Parathyroid adenoma (tissue), 2 donors: ENCODE measurements at regions not wholly inside any gene's neighbourhood (a gene's known extent, or its start where the extent isn't known, plus 50 kb on each side); places are given as distances from the start of the nearest gene placed in this dataset.
"Not testable (repeated sequence)": the region's sequence is repeated elsewhere in the genome, so short reads cannot be mapped to it uniquely, and the experiment has no call there.

Experiments
- H2AFZ ChIP-seq: fragments of 300-600 bp; sonication (generic); one replicate; pipeline ENCODE4 v1.7.0; 2017; ENCODE audit warnings: antibody characterized with exemption, mild to moderate bottlenecking
- H3K27ac ChIP-seq: fragments of 300-600 bp; sonication (generic); one replicate; pipeline ENCODE4 v1.7.0; 2017
- H3K27me3 ChIP-seq: fragments of 300-600 bp; sonication (generic); one replicate; pipeline ENCODE4 v1.7.0; 2017; ENCODE audit warnings: low read length; ENCODE audit not compliant: control insufficient read depth, insufficient read depth
- H3K36me3 ChIP-seq: fragments of 300-600 bp; sonication (generic); one replicate; pipeline ENCODE4 v1.7.0; 2017; ENCODE audit warnings: low read length; ENCODE audit not compliant: control insufficient read depth, insufficient read depth
- H3K4me1 ChIP-seq: fragments of 300-600 bp; sonication (generic); one replicate; pipeline ENCODE4 v1.7.0; 2017; ENCODE audit warnings: control low read depth
- H3K4me2 ChIP-seq: fragments of 300-600 bp; sonication (generic); one replicate; pipeline ENCODE4 v1.7.0; 2017; ENCODE audit warnings: low read length
- H3K4me3 ChIP-seq: fragments of 300-600 bp; sonication (generic); one replicate; pipeline ENCODE4 v1.7.0; 2017; ENCODE audit warnings: low read depth, low read length
- H3K79me2 ChIP-seq: fragments of 300-600 bp; sonication (generic); one replicate; pipeline ENCODE4 v1.7.0; 2017; ENCODE audit warnings: control low read depth
- H3K9ac ChIP-seq: fragments of 300-600 bp; sonication (generic); one replicate; pipeline ENCODE4 v1.7.0; 2017; ENCODE audit warnings: mild to moderate bottlenecking
- H3K9me3 ChIP-seq: fragments of 300-600 bp; sonication (generic); one replicate; pipeline ENCODE4 v1.7.0; 2017; ENCODE audit warnings: low read length; ENCODE audit not compliant: control insufficient read depth
- CTCF ChIP-seq: fragments of 300-600 bp; sonication (generic); IDR thresholded peaks from one replicate; pipeline ENCODE4 v1.7.0; 2017; ENCODE audit warnings: antibody characterized with exemption, mild to moderate bottlenecking
- donor health status: primary hyperparathyroidism.

- Histone ChIP-seq H3K4me3 (no peak overlapping the region), H3K27me3 (no peaks in the 10 kb centered on the region), H3K79me2 (no peaks in the 10 kb centered on the region), H3K27ac (no peak overlapping the region), H3K9ac (no peak overlapping the region), H3K4me2 (no peak overlapping the region), H3K36me3 (no peaks in the 10 kb centered on the region), H3K9me3 (no peaks in the 10 kb centered on the region), H3K4me1 (no peaks in the 10 kb centered on the region), H2AFZ (no peak overlapping the region)
- no peak for TF ChIP-seq CTCF
Measured at GRCh38 chr13:22960827-22961226, 220.0 kb upstream of the SGCG start.

- H3K27me3 ChIP-seq, H3K27ac ChIP-seq, H3K4me3 ChIP-seq, H3K9me3 ChIP-seq, H3K4me2 ChIP-seq, H3K4me1 ChIP-seq, H3K9ac ChIP-seq, H3K79me2 ChIP-seq, H2AFZ ChIP-seq, H3K36me3 ChIP-seq: not testable (repeated sequence)
Measured at GRCh38 chr13:22961342-22961741, 219.4 kb upstream of the SGCG start.

GRCh38 chr13:22961835-22962537 lies 218.8 kb upstream of the SGCG start:
- Histone ChIP-seq H3K9ac (no peak overlapping the region), H3K36me3 (no peaks in the 10 kb centered on the region), H2AFZ (no peak overlapping the region), H3K4me1 (no peaks in the 10 kb centered on the region), H3K9me3 (no peaks in the 10 kb centered on the region), H3K27ac (no peak overlapping the region), H3K4me2 (no peak overlapping the region), H3K4me3 (no peak overlapping the region), H3K79me2 (no peaks in the 10 kb centered on the region), H3K27me3 (no peaks in the 10 kb centered on the region)
- no peak for TF ChIP-seq CTCF

GRCh38 chr13:22963384-22964053 lies 217.3 kb upstream of the SGCG start:
- H3K36me3 ChIP-seq, H3K4me3 ChIP-seq, H2AFZ ChIP-seq, H3K4me1 ChIP-seq, H3K79me2 ChIP-seq, H3K9ac ChIP-seq, H3K4me2 ChIP-seq, H3K27me3 ChIP-seq, H3K27ac ChIP-seq, H3K9me3 ChIP-seq: not testable (repeated sequence)

GRCh38 chr13:22964245-22964966 lies 216.4 kb upstream of the SGCG start:
- no peak overlapping the region for H3K27ac ChIP-seq
- H3K4me1 ChIP-seq = no peaks in the 10 kb centered on the region
- no peaks in the 10 kb centered on the region for H3K79me2 ChIP-seq
- no peak overlapping the region for H3K4me2 ChIP-seq
- TF ChIP-seq CTCF = no peak
- no peak overlapping the region for H3K9ac ChIP-seq
- no peak overlapping the region for H3K4me3 ChIP-seq
- no peak overlapping the region for H2AFZ ChIP-seq
- no peaks in the 10 kb centered on the region for H3K27me3 ChIP-seq
- no peaks in the 10 kb centered on the region for H3K9me3 ChIP-seq
- no peaks in the 10 kb centered on the region for H3K36me3 ChIP-seq

GRCh38 chr13:22965011-22965857 lies 215.5 kb upstream of the SGCG start:
- H3K36me3 ChIP-seq, H3K27ac ChIP-seq, H3K79me2 ChIP-seq, H3K9me3 ChIP-seq, H3K4me3 ChIP-seq, H3K9ac ChIP-seq, H3K4me2 ChIP-seq, H3K27me3 ChIP-seq, H2AFZ ChIP-seq, H3K4me1 ChIP-seq: not testable (repeated sequence)

GRCh38 chr13:22965858-22966239 lies 214.9 kb upstream of the SGCG start:
- not testable (repeated sequence) for H3K79me2 ChIP-seq, H2AFZ ChIP-seq, H3K36me3 ChIP-seq, H3K4me1 ChIP-seq, H3K9me3 ChIP-seq, H3K4me2 ChIP-seq, H3K4me3 ChIP-seq, H3K9ac ChIP-seq, H3K27ac ChIP-seq, H3K27me3 ChIP-seq

GRCh38 chr13:22966753-22967152 lies 214.0 kb upstream of the SGCG start:
- not testable (repeated sequence) for H3K9me3 ChIP-seq, H3K27me3 ChIP-seq, H3K4me3 ChIP-seq, H3K36me3 ChIP-seq, H3K4me2 ChIP-seq, H3K27ac ChIP-seq, H2AFZ ChIP-seq, H3K4me1 ChIP-seq, H3K9ac ChIP-seq, H3K79me2 ChIP-seq
